Tibial artery (tissue), 4 donors: ENCODE measurements at regions not wholly inside any gene's neighbourhood (a gene's known extent, or its start where the extent isn't known, plus 50 kb on each side); places are given as distances from the start of the nearest gene placed in this dataset.

Source experiments
- DNase-seq, 2 donors: peaks; one replicate each; pipeline ENCODE4 v3.0.0-alpha.2; 2019
- H3K27ac ChIP-seq, 2 donors: fragments of 200-600 bp; sonication (generic) in 1 of 2; 1 replicate in 1 of 2; 2 replicates in 1 of 2; pipeline ENCODE4 v1.5.1; 2018 to 2019; ENCODE audit warnings: mild to moderate bottlenecking in 1 of 2
- H3K27me3 ChIP-seq, 2 donors: fragments of 200-600 bp; sonication (generic) in 1 of 2; one replicate each; pipeline versions ENCODE4 v1.5.1 to v1.6.0; 2016 to 2019
- H3K36me3 ChIP-seq, 3 donors: fragments of 200-600 bp; sonication (generic) in 2 of 3; one replicate each; pipeline ENCODE4 v1.5.1; 2016 to 2019; ENCODE audit warnings: mild to moderate bottlenecking in 2 of 3
- H3K4me1 ChIP-seq, 4 donors: fragments of 200-600 bp; sonication (generic) in 2 of 4; 1 replicate in 3 of 4; 2 replicates in 1 of 4; pipeline ENCODE4 v1.5.1; 2016 to 2019
- H3K4me3 ChIP-seq, 2 donors: fragments of 200-600 bp; sonication (generic) in 1 of 2; 1 replicate in 1 of 2; 2 replicates in 1 of 2; pipeline ENCODE4 v1.5.1; 2018 to 2019; ENCODE audit warnings: mild to moderate bottlenecking in 2 of 2
- H3K9me3 ChIP-seq, 3 donors: fragments of 200-600 bp; sonication (generic) in 1 of 3; one replicate each; pipeline ENCODE4 v1.5.1; 2016 to 2019
- CTCF ChIP-seq, 2 experiments: fragments of 200-600 bp in 1 of 2; fragments of 450-650 bp in 1 of 2; IDR thresholded peaks; one replicate each; pipeline ENCODE4 v1.5.1; 2017 to 2019; ENCODE audit warnings: antibody characterized with exemption in 2 of 2, mild to moderate bottlenecking in 1 of 2, moderate library complexity in 1 of 2
- intact Hi-C: fragments of 100-400 bp; cut with DNase I; formaldehyde crosslinking; loops from one replicate; pipeline ENCODE4 v1.15.0; 2023; ENCODE audit warnings: low total_unique reads

GRCh38 chr6:84425971-84426705, 198.7 kb upstream of the CEP162 start:
- no peak for TF ChIP-seq CTCF (IDR thresholded peaks at IDR 0.05)
- intact Hi-C loops, result loop anchor here (1.0 kb wide), 1 partner anchor 348 kb away; no protein-coding TSS in a partner anchor
- no peak for DNase-seq
- H3K36me3 ChIP-seq, result no peaks in the 10 kb centered on the region
- no peaks in the 10 kb centered on the region for H3K27me3 ChIP-seq
- peak overlapping the region; percentile 65 to 70 for H3K27ac ChIP-seq
- H3K4me1 ChIP-seq, result peaks cover 0 to 42% (median 2%) of the 10 kb centered on the region in 4 donors
- no peaks in the 10 kb centered on the region for H3K9me3 ChIP-seq
- H3K4me3 ChIP-seq, result no peak overlapping the region

- Histone ChIP-seq H3K27me3 (no peaks in the 10 kb centered on the region), H3K9me3 (no peaks in the 10 kb centered on the region), H3K4me1 (peaks cover 0 to 42% (median 2%) of the 10 kb centered on the region in 4 donors), H3K4me3 (peak overlapping the region; percentile 4 to 5), H3K36me3 (no peaks in the 10 kb centered on the region), H3K27ac (peak overlapping the region; percentile 65 to 70)
- DNase-seq, result no peak
- no peak for TF ChIP-seq CTCF (IDR thresholded peaks at IDR 0.05)
- intact Hi-C loops, result loop anchor here (1.0 kb wide), 1 partner anchor 349 kb away; no protein-coding TSS in a partner anchor
Observed at GRCh38 chr6:84424956-84425355, 197.5 kb upstream of the CEP162 start.

GRCh38 chr6:84422380-84422968, 195.0 kb upstream of the CEP162 start:
- peak; percentile 80 to 83 for TF ChIP-seq CTCF (IDR thresholded peaks at IDR 0.05)
- intact Hi-C loops, result no loop called here
- Histone ChIP-seq H3K36me3 (no peaks in the 10 kb centered on the region), H3K27me3 (no peaks in the 10 kb centered on the region), H3K4me3 (peak overlapping the region in 1 of 2 donors; percentile 18), H3K27ac (no peak overlapping the region), H3K9me3 (no peaks in the 10 kb centered on the region), H3K4me1 (peaks cover 0 to 35% (median 2%) of the 10 kb centered on the region in 4 donors)
- DNase-seq, result peak; percentile 33 to 84

- no peaks in the 10 kb centered on the region for H3K36me3 ChIP-seq
- no peak for TF ChIP-seq CTCF (IDR thresholded peaks at IDR 0.05)
- H3K27me3 ChIP-seq, result no peaks in the 10 kb centered on the region
- DNase-seq, result no peak
- peaks cover 0 to 32% (median 4%) of the 10 kb centered on the region in 4 donors for H3K4me1 ChIP-seq
- H3K4me3 ChIP-seq, result no peak overlapping the region
- H3K9me3 ChIP-seq, result no peaks in the 10 kb centered on the region
- H3K27ac ChIP-seq, result no peak overlapping the region
- intact Hi-C loops, result no loop called here
Observed at GRCh38 chr6:84421031-84421430, 193.6 kb upstream of the CEP162 start.

- DNase-seq, result no peak
- intact Hi-C loops, result loop anchor here (5.0 kb wide), 1 partner anchor 905 kb away; no protein-coding TSS in a partner anchor
- no peak overlapping the region for H3K27ac ChIP-seq
Observed at GRCh38 chr6:84417260-84417659, 189.8 kb upstream of the CEP162 start.

More at GRCh38 chr6:84417260-84417659, 189.8 kb upstream of the CEP162 start:
- TF ChIP-seq CTCF (IDR thresholded peaks at IDR 0.05), result no peak
- H3K36me3 ChIP-seq, result no peaks in the 10 kb centered on the region
- no peaks in the 10 kb centered on the region for H3K27me3 ChIP-seq
- H3K9me3 ChIP-seq, result no peaks in the 10 kb centered on the region
- no peak overlapping the region for H3K4me3 ChIP-seq
- peaks cover 0 to 46% (median 18%) of the 10 kb centered on the region in 4 donors for H3K4me1 ChIP-seq
